Lung (tissue), 11 donors: ENCODE measurements at regions not wholly inside any gene's neighbourhood (a gene's known extent, or its start where the extent isn't known, plus 50 kb on each side); places are given as distances from the start of the nearest gene placed in this dataset.
"Not testable (repeated sequence)": the region's sequence is repeated elsewhere in the genome, so short reads cannot be mapped to it uniquely, and the experiment has no call there.

Source experiments
- ATAC-seq: fragments of 200-7000 bp; cut with Tn5 transposase; one replicate; pipeline ENCODE4 v1.9.1; 2020; ENCODE audit warnings: moderate number of reproducible peaks; ENCODE audit not compliant: insufficient read depth, low FRiP score
- DNase-seq, 3 donors: peaks; one replicate each; pipeline ENCODE4 v3.0.0-alpha.2; 2013 to 2017
- H3K27ac ChIP-seq, 2 donors: one replicate each; pipeline ENCODE4 v1.5.1; 2013; ENCODE audit warnings: mild to moderate bottlenecking in 2 of 2, moderate library complexity in 2 of 2, control low read depth in 1 of 2, inconsistent platforms in 1 of 2, low read depth in 1 of 2, low read length in 1 of 2
- H3K27me3 ChIP-seq, 3 donors: one replicate each; pipeline ENCODE4 v1.5.1; 2013; ENCODE audit warnings: low read length in 2 of 3; ENCODE audit not compliant: control insufficient read depth in 3 of 3, insufficient read depth in 3 of 3
- H3K36me3 ChIP-seq, 4 donors: one replicate each; pipeline ENCODE4 v1.5.1; 2013; ENCODE audit warnings: low read length in 4 of 4, mild to moderate bottlenecking in 1 of 4, moderate library complexity in 1 of 4; ENCODE audit not compliant: control insufficient read depth in 4 of 4, insufficient read depth in 4 of 4
- H3K4me1 ChIP-seq, 5 donors: one replicate each; pipeline ENCODE4 v1.5.1; 2013; ENCODE audit warnings: low read length in 5 of 5, mild to moderate bottlenecking in 2 of 5, moderate library complexity in 1 of 5; ENCODE audit not compliant: control insufficient read depth in 5 of 5, insufficient read depth in 5 of 5
- H3K4me3 ChIP-seq: one replicate; pipeline ENCODE4 v1.5.1; 2013; ENCODE audit warnings: mild to moderate bottlenecking, control low read depth, moderate library complexity
- H3K9ac ChIP-seq, 2 donors: one replicate each; pipeline ENCODE4 v1.5.1; 2013; ENCODE audit warnings: low read length in 2 of 2, control low read depth in 1 of 2; ENCODE audit not compliant: insufficient read depth in 1 of 2
- H3K9me3 ChIP-seq, 4 donors: one replicate each; pipeline ENCODE4 v1.5.1; 2013; ENCODE audit warnings: low read length in 3 of 4, mild to moderate bottlenecking in 1 of 4, moderate library complexity in 1 of 4; ENCODE audit not compliant: control insufficient read depth in 4 of 4, insufficient read depth in 3 of 4
- WGBS, 2 donors: extraction: QIAGEN DNeasy Blood & Tissue Kit; methylation state at CpG; one replicate each; pipeline ENCODE4 v1.1.7; 2013; 5-methylcytosine and 5-hydroxymethylcytosine counted together
- TF ChIP-seq, protein P1 (sequence below): IDR thresholded peaks from 2 replicates; pipeline ENCODE4 v1.5.1; 2012; ENCODE audit warnings: mild to moderate bottlenecking; ENCODE audit errors: control extremely low read depth, extremely low read depth
- donor health status: control.
- donor health status: control.
- donor health status: Bipolar disorder and iron deficiency.
- donor health status: healthy.
- donor health status: DM: yes; HTN: yes; CAD: no.

DNA sequence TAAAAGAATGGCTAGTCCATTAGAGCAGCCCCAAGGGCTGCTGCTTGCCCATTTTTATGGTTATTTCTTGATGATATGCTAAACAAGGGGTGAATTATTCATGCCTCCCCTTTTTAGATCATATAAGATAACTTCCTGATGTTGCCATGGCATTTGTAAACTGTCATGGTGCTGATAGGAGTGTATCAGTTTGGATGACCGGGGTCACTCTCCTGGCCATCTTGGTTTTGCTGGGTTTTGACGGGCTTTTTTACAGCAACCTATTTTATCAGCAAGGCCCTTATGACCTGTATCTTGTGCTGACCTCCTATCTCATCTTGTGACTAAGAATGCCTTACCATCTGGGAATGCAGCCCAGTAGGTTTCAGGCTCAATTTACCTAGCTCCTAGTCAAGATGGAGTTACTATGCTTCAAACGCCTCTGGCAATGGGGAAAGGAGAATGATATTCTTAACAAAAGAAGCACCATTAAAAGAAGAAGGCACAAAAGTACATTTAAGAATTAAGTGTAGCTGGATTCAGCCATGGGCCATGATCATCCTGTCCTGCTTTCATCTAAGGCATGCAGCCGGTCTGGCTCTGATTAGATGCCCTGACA lies 1156.0 kb downstream of the PCDH9 start:
- H3K27ac ChIP-seq, result no peak overlapping the region
- H3K36me3 ChIP-seq, result no peaks in the 10 kb centered on the region
- DNase-seq, result no peak
- no peak overlapping the region for H3K9ac ChIP-seq
- no peak overlapping the region for H3K4me3 ChIP-seq
- TF ChIP-seq, protein P1, sequence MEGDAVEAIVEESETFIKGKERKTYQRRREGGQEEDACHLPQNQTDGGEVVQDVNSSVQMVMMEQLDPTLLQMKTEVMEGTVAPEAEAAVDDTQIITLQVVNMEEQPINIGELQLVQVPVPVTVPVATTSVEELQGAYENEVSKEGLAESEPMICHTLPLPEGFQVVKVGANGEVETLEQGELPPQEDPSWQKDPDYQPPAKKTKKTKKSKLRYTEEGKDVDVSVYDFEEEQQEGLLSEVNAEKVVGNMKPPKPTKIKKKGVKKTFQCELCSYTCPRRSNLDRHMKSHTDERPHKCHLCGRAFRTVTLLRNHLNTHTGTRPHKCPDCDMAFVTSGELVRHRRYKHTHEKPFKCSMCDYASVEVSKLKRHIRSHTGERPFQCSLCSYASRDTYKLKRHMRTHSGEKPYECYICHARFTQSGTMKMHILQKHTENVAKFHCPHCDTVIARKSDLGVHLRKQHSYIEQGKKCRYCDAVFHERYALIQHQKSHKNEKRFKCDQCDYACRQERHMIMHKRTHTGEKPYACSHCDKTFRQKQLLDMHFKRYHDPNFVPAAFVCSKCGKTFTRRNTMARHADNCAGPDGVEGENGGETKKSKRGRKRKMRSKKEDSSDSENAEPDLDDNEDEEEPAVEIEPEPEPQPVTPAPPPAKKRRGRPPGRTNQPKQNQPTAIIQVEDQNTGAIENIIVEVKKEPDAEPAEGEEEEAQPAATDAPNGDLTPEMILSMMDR, result no peak
- H3K27me3 ChIP-seq, result no peaks in the 10 kb centered on the region
- H3K4me1 ChIP-seq, result no peaks in the 10 kb centered on the region
- H3K9me3 ChIP-seq, result no peaks in the 10 kb centered on the region
- no peak for ATAC-seq
- 84 to 94% methylated on average over 4 of the region's 4 CpGs for WGBS, 2 donors

DNA sequence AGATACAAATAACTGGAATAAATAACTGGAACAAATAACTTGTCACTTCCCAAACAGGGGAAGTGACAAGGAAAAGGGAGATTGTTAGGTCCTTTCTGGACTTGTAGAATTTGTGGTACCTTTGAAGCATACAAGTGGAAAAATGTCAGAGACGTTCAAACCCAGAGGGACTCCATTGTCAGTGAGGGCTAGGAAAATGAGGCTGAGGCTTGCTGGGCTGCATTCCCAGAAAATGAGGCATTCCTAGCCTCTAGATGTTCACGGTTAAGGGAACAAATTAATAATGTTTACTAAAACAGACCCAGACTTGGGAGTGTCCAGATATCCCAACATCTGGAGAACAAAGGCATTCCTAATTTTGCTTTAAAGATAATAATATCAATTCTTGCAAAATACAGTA lies 1158.0 kb downstream of the PCDH9 start:
- not testable (repeated sequence) for H3K27ac ChIP-seq, H3K9ac ChIP-seq, DNase-seq, H3K27me3 ChIP-seq, H3K4me1 ChIP-seq, H3K4me3 ChIP-seq, H3K9me3 ChIP-seq, ATAC-seq, H3K36me3 ChIP-seq
- 54 to 67% methylated on average over 2 of the region's 2 CpGs for WGBS, 2 donors

DNA sequence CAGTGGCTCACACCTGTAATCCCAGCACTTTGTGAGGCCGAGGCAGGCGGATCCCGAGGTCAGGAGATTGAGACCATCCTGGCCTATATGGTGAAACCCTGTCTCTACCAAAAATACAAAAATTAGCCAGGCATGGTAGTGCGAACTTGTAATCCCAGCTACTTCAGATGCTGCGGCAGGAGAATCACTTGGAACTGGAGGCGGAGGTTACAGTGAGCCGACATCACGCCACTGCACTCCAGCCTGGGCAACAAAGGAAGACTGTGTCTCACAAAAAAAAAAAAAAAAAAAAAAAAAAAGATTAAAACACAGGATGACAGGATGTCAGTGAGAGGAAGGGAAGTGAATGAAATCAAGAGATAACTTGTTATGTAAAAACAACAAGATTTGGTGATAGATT lies 1158.5 kb downstream of the PCDH9 start:
- Histone ChIP-seq H3K4me1 (no peaks in the 10 kb centered on the region), H3K36me3 (no peaks in the 10 kb centered on the region), H3K27ac (no peak overlapping the region), H3K9ac (no peak overlapping the region), H3K9me3 (no peaks in the 10 kb centered on the region), H3K4me3 (no peak overlapping the region), H3K27me3 (no peaks in the 10 kb centered on the region)
- TF ChIP-seq, protein P1, result no peak
- WGBS, 2 donors, result 75 to 79% methylated on average over 8 of the region's 8 CpGs
- no peak for ATAC-seq
- DNase-seq, result no peak

DNA sequence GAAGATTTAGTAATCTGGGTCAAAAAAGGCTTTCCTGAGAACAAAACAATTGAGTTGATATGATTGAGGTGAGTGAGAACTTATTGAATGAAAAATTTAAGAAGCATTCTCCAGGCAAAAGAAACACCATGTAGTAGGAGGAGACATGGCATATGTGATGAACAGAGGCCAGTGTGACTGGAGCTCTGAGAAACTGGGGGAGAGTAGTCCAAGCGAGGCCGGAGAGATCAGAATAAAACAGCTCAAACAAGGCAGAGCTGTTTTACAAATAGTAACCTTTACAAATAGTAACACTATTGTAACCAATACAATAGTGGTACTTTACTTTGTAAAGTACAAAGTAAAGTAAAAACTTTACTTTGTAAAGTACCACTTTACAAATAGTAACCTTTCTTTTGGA lies 1159.1 kb downstream of the PCDH9 start:
- ATAC-seq (no peak), DNase-seq (no peak)
- TF ChIP-seq, protein P1, result no peak
- H3K9ac ChIP-seq, result no peak overlapping the region
- H3K36me3 ChIP-seq, result no peaks in the 10 kb centered on the region
- H3K9me3 ChIP-seq, result no peaks in the 10 kb centered on the region
- H3K27ac ChIP-seq, result no peak overlapping the region
- H3K4me3 ChIP-seq, result no peak overlapping the region
- H3K4me1 ChIP-seq, result no peaks in the 10 kb centered on the region
- H3K27me3 ChIP-seq, result no peaks in the 10 kb centered on the region
- WGBS, 2 donors, result 78 to 86% methylated on average over 2 of the region's 2 CpGs
